ENCODE measurements at regions not wholly inside any gene's neighbourhood (a gene's known extent, or its start where the extent isn't known, plus 50 kb on each side); places are given as distances from the start of the nearest gene placed in this dataset.

DNA sequence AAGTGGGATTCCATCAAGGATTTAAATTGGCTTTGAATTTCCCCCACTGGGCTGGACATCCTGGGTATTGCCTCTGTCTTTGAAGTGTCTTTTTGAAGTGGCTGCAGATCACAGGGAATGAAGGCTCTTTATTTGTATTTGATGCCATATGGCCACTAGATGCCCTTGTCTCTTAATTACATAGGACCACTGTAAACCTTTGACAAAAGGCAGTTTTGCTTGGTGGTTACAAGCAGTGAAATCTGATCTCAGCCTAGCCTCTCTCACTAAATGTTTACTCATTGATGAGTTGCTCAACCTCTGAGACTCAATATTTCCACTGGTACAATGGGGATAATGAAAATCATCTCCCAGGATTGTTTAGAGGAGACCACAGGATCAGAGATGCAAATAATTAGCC, 102.2 kb downstream of the INSIG2 start:
- H4K20me1 ChIP-seq (ENCODE audit: insufficient read depth, low read depth, low read length), result no peaks in the 10 kb centered on the region
- no peaks in the 10 kb centered on the region for H3K9me2 ChIP-seq (replicated peaks; ENCODE audit: insufficient read depth, low read length)
- H3K27me3 ChIP-seq (ENCODE audit: low read length), result no peaks in the 10 kb centered on the region
- H3K4me3 ChIP-seq (ENCODE audit: low read length), result no peak overlapping the region
- no peaks in the 10 kb centered on the region for H3K79me2 ChIP-seq (ENCODE audit: low read length)
- H3K27ac ChIP-seq (ENCODE audit: low read length), result no peak overlapping the region
- H2AFZ ChIP-seq (ENCODE audit: low read length), result no peak overlapping the region
- DNase-seq, result no peak
- no peaks in the 10 kb centered on the region for H3K36me3 ChIP-seq (ENCODE audit: insufficient read depth, low read length)
- H3K4me1 ChIP-seq (ENCODE audit: low read length), result peaks cover 12% of the 10 kb centered on the region
- no peak overlapping the region for H3K4me2 ChIP-seq (ENCODE audit: low read depth, low read length, poor library complexity, severe bottlenecking)
- no peak overlapping the region for H3K9ac ChIP-seq (ENCODE audit: low read length)
- no peaks in the 10 kb centered on the region for H3K9me3 ChIP-seq (ENCODE audit: low read length)

DNA sequence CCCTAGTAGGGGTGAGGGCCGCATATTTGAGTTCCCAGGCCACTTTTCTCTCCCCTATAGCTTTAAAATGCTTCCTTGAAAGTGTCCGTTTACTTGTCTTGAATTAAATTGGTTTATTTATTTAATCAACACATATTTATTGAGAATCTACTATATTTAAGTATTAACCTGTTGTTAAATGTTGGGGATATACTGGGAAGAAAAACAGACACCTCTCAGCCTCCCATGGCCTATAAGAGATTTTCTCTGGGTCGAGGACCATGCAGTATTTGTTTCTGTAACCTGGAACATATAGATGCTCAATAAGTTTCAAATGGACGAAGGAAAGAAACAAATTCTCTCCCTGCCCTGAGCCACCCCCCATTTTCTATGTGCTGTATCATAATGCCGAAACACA, 98.6 kb downstream of the INSIG2 start:
- H3K9me3 ChIP-seq (ENCODE audit: low read length), result no peaks in the 10 kb centered on the region
- no peaks in the 10 kb centered on the region for H4K20me1 ChIP-seq (ENCODE audit: insufficient read depth, low read depth, low read length)
- H3K36me3 ChIP-seq (ENCODE audit: insufficient read depth, low read length), result no peaks in the 10 kb centered on the region
- DNase-seq, result no peak
- no peak overlapping the region for H3K27ac ChIP-seq (ENCODE audit: low read length)
- H2AFZ ChIP-seq (ENCODE audit: low read length), result peak overlapping the region; percentile 94; the same call in 1 of the 2 replicates
- no peaks in the 10 kb centered on the region for H3K27me3 ChIP-seq (ENCODE audit: low read length)
- peak overlapping the region; percentile 85 for H3K4me3 ChIP-seq (ENCODE audit: low read length)
- peak overlapping the region; percentile 90 for H3K9ac ChIP-seq (ENCODE audit: low read length)
- H3K4me2 ChIP-seq (ENCODE audit: low read depth, low read length, poor library complexity, severe bottlenecking), result peak overlapping the region; percentile 93
- H3K4me1 ChIP-seq (ENCODE audit: low read length), result peaks cover 16% of the 10 kb centered on the region
- H3K79me2 ChIP-seq (ENCODE audit: low read length), result no peaks in the 10 kb centered on the region
- no peaks in the 10 kb centered on the region for H3K9me2 ChIP-seq (replicated peaks; ENCODE audit: insufficient read depth, low read length)

DNA sequence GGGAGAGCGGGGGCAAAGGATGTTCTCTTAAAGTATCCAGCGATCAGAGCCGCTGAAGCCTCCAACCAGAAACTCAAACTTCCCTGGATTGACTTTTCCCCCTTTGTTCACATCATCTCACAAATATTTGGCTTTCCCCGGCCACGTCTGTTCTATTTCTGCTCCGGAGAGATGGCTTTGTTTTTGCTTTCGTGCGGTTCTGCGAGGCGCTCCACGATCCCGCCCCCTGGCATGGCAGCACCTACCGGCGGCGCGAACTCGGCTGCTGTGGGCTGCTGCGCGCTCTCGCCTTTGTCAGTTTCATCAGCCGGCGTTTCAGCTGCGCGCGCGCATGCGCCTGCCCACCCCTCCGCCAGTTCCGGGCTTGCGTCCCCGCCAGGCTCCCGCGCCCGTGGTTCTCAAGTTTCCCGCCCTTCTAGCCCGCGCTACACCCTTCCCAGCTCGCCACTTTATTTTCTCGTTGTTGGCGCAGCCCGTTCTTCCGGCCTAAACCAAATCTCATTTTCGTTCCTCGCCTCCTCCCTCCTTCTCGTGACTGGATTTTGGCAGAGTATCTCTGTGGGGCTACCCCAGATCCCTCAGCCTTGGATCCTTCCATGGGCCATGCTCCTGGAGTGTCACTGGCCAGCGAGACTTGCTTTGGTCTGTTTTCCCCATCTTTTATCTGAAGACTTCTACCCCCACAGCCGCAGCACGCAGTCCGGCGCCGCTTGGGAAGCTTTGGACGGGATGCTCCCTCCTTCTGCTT, 98.0 kb downstream of the INSIG2 start:
- no peaks in the 10 kb centered on the region for H4K20me1 ChIP-seq (ENCODE audit: insufficient read depth, low read depth, low read length)
- H3K9ac ChIP-seq (ENCODE audit: low read length), result peak overlapping the region; percentile 90
- no peaks in the 10 kb centered on the region for H3K9me2 ChIP-seq (replicated peaks; ENCODE audit: insufficient read depth, low read length)
- H3K36me3 ChIP-seq (ENCODE audit: insufficient read depth, low read length), result no peaks in the 10 kb centered on the region
- no peaks in the 10 kb centered on the region for H3K79me2 ChIP-seq (ENCODE audit: low read length)
- H3K27ac ChIP-seq (ENCODE audit: low read length), result peak overlapping the region; percentile 49; the same call in 1 of the 2 replicates
- no peaks in the 10 kb centered on the region for H3K27me3 ChIP-seq (ENCODE audit: low read length)
- DNase-seq, result peak; percentile 95
- peak overlapping the region; percentile 93 for H3K4me2 ChIP-seq (ENCODE audit: low read depth, low read length, poor library complexity, severe bottlenecking)
- H2AFZ ChIP-seq (ENCODE audit: low read length), result peak overlapping the region; percentile 97
- peaks cover 16% of the 10 kb centered on the region for H3K4me1 ChIP-seq (ENCODE audit: low read length)
- peak overlapping the region; percentile 85 for H3K4me3 ChIP-seq (ENCODE audit: low read length)
- H3K9me3 ChIP-seq (ENCODE audit: low read length), result no peaks in the 10 kb centered on the region

DNA sequence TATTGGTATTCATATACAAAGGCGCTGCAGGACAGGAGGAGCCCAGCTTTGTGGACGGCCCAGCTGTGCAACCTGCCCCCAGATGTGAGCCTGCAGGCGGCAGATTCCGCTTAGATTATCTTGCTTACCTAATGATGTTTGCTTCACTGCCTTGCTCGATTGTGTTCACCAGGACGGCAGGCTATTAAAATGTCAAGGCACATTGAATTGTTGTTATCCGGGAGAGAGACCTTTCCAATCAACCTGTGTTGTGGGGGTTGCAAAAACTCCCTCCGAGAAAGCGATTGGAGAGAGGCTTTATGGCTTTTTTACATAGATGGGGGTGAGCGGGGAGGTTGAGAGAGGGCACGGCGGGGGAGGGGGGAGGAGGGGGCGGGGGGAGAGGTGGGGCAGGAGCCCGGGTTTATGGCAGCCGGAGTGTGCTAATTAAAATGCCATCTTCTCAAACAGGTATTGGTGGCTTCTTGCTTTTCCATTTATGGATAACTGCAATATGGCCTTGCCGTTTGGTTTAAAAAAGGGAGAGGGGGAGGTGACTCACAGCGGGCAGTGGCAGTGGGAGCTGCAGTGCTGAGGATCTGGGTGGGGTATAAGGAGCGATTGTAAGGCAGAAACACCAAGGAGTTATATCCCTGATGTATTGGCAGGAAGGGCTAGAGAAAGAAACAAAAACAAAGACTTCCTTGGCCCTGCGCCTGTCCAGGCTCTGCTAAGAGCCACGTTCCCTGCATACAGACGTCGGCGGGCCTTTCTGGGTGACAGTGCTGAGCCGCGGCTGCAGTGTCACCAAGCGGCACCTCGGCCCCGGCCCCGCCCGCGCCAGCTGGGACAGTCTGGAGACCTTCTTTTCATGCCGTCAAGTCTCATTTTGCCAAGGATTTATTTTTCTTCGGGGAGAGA, 97.2 kb downstream of the INSIG2 start:
- peak overlapping the region; percentile 97 for H2AFZ ChIP-seq (ENCODE audit: low read length)
- H4K20me1 ChIP-seq (ENCODE audit: insufficient read depth, low read depth, low read length), result no peaks in the 10 kb centered on the region
- H3K79me2 ChIP-seq (ENCODE audit: low read length), result no peaks in the 10 kb centered on the region
- no peaks in the 10 kb centered on the region for H3K9me3 ChIP-seq (ENCODE audit: low read length)
- H3K4me1 ChIP-seq (ENCODE audit: low read length), result peaks cover 16% of the 10 kb centered on the region
- DNase-seq, result peak; percentile 79
- peak overlapping the region; percentile 49; the same call in 1 of the 2 replicates for H3K27ac ChIP-seq (ENCODE audit: low read length)
- H3K9me2 ChIP-seq (replicated peaks; ENCODE audit: insufficient read depth, low read length), result no peaks in the 10 kb centered on the region
- no peaks in the 10 kb centered on the region for H3K27me3 ChIP-seq (ENCODE audit: low read length)
- H3K4me2 ChIP-seq (ENCODE audit: low read depth, low read length, poor library complexity, severe bottlenecking), result peak overlapping the region; percentile 93
- H3K36me3 ChIP-seq (ENCODE audit: insufficient read depth, low read length), result no peaks in the 10 kb centered on the region
- H3K4me3 ChIP-seq (ENCODE audit: low read length), result peak overlapping the region; percentile 85
- H3K9ac ChIP-seq (ENCODE audit: low read length), result peak overlapping the region; percentile 90

DNA sequence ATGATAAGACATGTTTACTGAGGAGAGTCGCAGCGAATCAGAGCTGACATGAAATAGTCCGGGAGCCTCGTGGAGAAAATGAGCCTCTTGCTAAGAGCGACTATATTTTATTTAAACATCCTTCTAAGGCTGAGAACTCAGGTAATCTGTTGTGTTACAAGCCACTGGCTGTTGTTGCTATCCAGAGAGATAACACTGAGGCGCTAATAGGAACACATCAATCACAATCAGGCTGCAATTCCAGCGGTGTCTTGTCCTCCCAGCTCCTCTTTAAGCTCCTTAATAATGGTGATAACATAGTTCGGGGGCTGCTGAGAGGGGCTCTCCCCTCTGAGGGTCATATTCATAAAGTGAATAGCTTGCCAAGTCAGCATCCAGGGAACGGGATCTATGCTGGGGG, 95.1 kb downstream of the INSIG2 start:
- no peaks in the 10 kb centered on the region for H3K27me3 ChIP-seq (ENCODE audit: low read length)
- H4K20me1 ChIP-seq (ENCODE audit: insufficient read depth, low read depth, low read length), result no peaks in the 10 kb centered on the region
- H2AFZ ChIP-seq (ENCODE audit: low read length), result no peak overlapping the region
- no peak overlapping the region for H3K9ac ChIP-seq (ENCODE audit: low read length)
- H3K27ac ChIP-seq (ENCODE audit: low read length), result no peak overlapping the region
- no peak overlapping the region for H3K4me3 ChIP-seq (ENCODE audit: low read length)
- no peaks in the 10 kb centered on the region for H3K36me3 ChIP-seq (ENCODE audit: insufficient read depth, low read length)
- H3K9me3 ChIP-seq (ENCODE audit: low read length), result no peaks in the 10 kb centered on the region
- no peak for DNase-seq
- H3K4me1 ChIP-seq (ENCODE audit: low read length), result peaks cover 16% of the 10 kb centered on the region
- H3K79me2 ChIP-seq (ENCODE audit: low read length), result no peaks in the 10 kb centered on the region
- no peaks in the 10 kb centered on the region for H3K9me2 ChIP-seq (replicated peaks; ENCODE audit: insufficient read depth, low read length)
- H3K4me2 ChIP-seq (ENCODE audit: low read depth, low read length, poor library complexity, severe bottlenecking), result no peak overlapping the region

DNA sequence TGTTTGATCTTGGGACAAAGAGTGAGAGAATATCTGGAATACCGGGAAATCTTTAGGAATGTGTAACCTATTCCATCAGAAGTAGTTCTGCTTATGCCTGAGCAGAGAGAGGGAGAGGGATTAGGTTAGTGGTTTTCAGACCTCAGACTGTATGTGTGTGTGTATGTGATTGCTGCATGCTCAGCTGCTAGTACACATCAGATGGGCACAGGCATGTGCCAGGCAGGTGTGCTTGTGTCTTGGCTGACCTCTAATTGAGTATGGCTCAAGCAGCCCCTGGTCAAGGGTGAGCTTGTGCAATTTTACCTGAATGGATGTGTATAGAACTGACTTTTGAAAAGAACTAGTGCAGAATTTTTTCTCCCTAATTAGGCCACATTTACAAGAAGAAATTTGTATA, 91.2 kb downstream of the INSIG2 start:
- no peaks in the 10 kb centered on the region for H3K9me3 ChIP-seq (ENCODE audit: low read length)
- no peak overlapping the region for H3K4me2 ChIP-seq (ENCODE audit: low read depth, low read length, poor library complexity, severe bottlenecking)
- H3K9me2 ChIP-seq (replicated peaks; ENCODE audit: insufficient read depth, low read length), result no peaks in the 10 kb centered on the region
- H3K4me1 ChIP-seq (ENCODE audit: low read length), result no peaks in the 10 kb centered on the region
- DNase-seq, result no peak
- no peak overlapping the region for H3K27ac ChIP-seq (ENCODE audit: low read length)
- H3K9ac ChIP-seq (ENCODE audit: low read length), result no peak overlapping the region
- no peaks in the 10 kb centered on the region for H3K27me3 ChIP-seq (ENCODE audit: low read length)
- H2AFZ ChIP-seq (ENCODE audit: low read length), result no peak overlapping the region
- no peaks in the 10 kb centered on the region for H4K20me1 ChIP-seq (ENCODE audit: insufficient read depth, low read depth, low read length)
- no peaks in the 10 kb centered on the region for H3K79me2 ChIP-seq (ENCODE audit: low read length)
- H3K36me3 ChIP-seq (ENCODE audit: insufficient read depth, low read length), result no peaks in the 10 kb centered on the region
- H3K4me3 ChIP-seq (ENCODE audit: low read length), result no peak overlapping the region

DNA sequence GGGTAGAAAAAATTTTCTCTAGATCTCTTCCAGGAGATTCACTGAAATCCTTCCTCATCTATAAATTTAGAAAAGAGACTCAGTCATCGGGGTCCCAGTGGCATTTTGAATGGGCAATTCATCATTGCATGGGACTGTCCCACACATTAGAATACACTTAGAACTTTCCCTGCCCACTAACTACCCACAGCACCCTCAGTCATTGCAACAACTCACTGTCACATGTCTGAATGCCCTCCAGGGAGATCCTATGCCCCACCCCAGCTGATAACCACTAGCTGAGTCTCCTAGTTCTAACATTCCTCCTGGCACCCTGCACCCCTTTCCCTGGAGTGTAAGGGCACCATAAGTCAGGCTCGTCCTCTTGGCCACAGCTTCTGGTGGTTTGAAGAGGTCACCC, 89.6 kb downstream of the INSIG2 start:
- H3K9me2 ChIP-seq (replicated peaks; ENCODE audit: insufficient read depth, low read length), result no peaks in the 10 kb centered on the region
- no peak for DNase-seq
- no peak overlapping the region for H2AFZ ChIP-seq (ENCODE audit: low read length)
- no peaks in the 10 kb centered on the region for H3K27me3 ChIP-seq (ENCODE audit: low read length)
- no peaks in the 10 kb centered on the region for H3K36me3 ChIP-seq (ENCODE audit: insufficient read depth, low read length)
- no peaks in the 10 kb centered on the region for H4K20me1 ChIP-seq (ENCODE audit: insufficient read depth, low read depth, low read length)
- H3K4me3 ChIP-seq (ENCODE audit: low read length), result no peak overlapping the region
- H3K9ac ChIP-seq (ENCODE audit: low read length), result no peak overlapping the region
- H3K79me2 ChIP-seq (ENCODE audit: low read length), result no peaks in the 10 kb centered on the region
- H3K27ac ChIP-seq (ENCODE audit: low read length), result no peak overlapping the region
- no peaks in the 10 kb centered on the region for H3K4me1 ChIP-seq (ENCODE audit: low read length)
- no peaks in the 10 kb centered on the region for H3K9me3 ChIP-seq (ENCODE audit: low read length)
- no peak overlapping the region for H3K4me2 ChIP-seq (ENCODE audit: low read depth, low read length, poor library complexity, severe bottlenecking)

DNA sequence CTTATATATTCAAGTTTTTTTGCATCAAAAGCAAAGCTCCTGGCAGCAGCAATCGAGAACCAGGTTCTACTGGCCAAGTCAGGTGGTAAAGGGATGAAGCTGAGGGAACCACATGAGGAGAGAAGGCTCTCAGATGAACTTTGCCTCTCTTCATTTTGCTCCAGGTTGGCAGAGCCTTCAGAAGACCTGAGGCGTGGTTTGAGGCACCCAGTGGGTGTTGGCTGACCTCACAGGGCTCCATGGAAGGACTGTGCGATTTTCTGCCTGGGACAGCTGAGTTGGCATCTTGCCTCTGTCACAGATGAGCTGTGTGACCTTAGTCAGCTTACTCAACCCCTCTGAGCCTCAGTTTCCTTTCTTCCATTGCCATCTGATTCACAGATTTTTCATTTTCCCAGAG, 89.0 kb downstream of the INSIG2 start:
- Histone ChIP-seq H3K79me2 (ENCODE audit: low read length) (no peaks in the 10 kb centered on the region), H3K4me1 (ENCODE audit: low read length) (no peaks in the 10 kb centered on the region), H3K9me2 (replicated peaks; ENCODE audit: insufficient read depth, low read length) (no peaks in the 10 kb centered on the region), H4K20me1 (ENCODE audit: insufficient read depth, low read depth, low read length) (no peaks in the 10 kb centered on the region), H3K4me3 (ENCODE audit: low read length) (no peak overlapping the region), H3K36me3 (ENCODE audit: insufficient read depth, low read length) (no peaks in the 10 kb centered on the region), H2AFZ (ENCODE audit: low read length) (no peak overlapping the region), H3K9me3 (ENCODE audit: low read length) (no peaks in the 10 kb centered on the region), H3K9ac (ENCODE audit: low read length) (no peak overlapping the region), H3K27ac (ENCODE audit: low read length) (no peak overlapping the region), H3K27me3 (ENCODE audit: low read length) (no peaks in the 10 kb centered on the region), H3K4me2 (ENCODE audit: low read depth, low read length, poor library complexity, severe bottlenecking) (no peak overlapping the region)
- DNase-seq, result no peak

Measured in Karpas-422 (cell line).